NCI-H2171 (cell line): ENCODE measurements at regions not wholly inside any gene's neighbourhood (a gene's known extent, or its start where the extent isn't known, plus 50 kb on each side); places are given as distances from the start of the nearest gene placed in this dataset.
"Not testable (repeated sequence)": the region's sequence is repeated elsewhere in the genome, so short reads cannot be mapped to it uniquely, and the experiment has no call there.

Experiments used
- DNase-seq: peaks from one replicate; lab custom pipeline; 2025; lab: John Stamatoyannopoulos, UW

DNA sequence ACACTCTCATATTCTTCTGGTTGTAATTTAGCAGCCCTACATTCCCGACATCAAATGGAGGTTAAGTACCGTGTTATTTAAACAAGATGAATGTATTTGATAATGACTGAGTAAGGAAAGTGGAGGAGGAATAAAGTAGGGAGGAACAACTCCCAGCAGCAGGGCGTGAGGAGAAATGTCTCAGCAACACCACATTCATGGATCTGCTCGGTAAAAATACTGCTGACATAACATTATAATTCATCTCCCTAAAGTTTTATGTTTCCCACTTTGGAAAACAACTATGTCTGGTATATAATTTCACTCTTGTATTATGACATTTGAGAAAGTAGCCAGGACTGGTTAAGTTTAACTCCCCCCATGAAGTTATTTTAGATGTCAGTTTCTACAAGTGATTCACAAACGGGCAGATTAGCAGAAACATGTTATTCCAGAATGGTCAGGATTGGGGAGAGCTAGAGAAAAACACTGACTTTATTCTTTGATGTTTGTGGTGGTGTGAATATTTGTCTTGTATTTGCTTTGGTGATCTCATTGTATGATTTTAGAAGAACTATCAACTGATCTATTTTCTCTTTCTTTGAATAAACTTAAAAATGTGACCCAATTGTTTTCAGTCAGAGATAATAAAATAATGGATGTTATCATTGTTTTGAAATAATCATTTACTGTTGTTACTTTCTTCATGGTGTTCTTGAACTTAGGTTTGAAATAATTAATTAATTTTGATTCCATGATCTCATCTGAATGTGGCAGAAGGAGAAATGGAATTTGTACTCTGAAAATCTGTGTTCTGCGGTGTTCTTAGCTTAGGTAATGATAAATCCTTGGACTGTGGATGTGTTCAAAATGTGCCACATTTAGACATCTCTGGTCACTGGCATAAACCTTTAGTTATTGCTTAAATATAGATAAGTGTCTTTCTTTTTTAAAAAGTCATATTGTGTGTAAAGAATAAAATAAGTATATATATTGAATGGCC lies 303.6 kb upstream of the ZNF608 start:
- no peak for DNase-seq

GRCh38 chr5:125050926-125051325 lies 304.5 kb upstream of the ZNF608 start:
- DNase-seq = no peak

GRCh38 chr5:125052584-125052983 lies 306.1 kb upstream of the ZNF608 start:
- no peak for DNase-seq

DNA sequence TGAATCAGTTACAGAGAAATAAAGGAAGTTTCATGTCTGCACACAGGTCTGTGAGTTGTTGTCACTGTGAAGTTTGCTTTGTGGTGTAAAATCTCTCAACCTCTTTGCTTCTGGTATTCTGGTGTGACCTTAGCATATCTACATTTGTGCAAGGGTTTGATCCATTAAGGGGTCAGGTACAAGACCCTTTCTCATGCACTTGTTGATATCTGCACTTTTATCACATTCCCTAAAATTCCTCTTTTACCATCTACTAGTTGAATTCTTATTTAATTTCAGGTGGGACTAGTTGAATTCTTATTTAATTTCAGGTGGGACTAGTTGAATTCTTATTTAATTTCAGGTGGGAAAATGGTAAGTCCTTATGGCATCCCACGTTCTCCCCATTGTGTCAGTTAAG lies 306.7 kb upstream of the ZNF608 start:
- DNase-seq = no peak

DNA sequence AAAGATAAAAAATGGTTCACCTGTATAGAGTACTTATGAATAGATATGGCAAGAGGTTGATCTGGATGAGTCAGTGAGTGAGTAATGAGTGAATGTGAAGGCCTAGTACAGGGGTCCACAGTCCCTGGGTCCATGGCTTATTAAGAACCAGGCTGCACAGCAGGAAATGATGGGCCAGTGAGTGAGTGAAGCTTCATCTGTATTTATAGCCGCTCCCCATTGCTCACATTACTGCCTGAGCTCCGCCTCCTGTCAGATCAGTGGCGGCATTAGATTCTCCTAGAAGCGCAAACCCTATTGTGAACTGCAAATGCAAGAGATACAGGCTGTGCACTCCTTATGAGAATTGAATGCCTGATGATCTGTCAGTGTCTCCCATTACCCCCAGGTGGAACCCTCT lies 307.7 kb upstream of the ZNF608 start:
- DNase-seq = no peak

DNA sequence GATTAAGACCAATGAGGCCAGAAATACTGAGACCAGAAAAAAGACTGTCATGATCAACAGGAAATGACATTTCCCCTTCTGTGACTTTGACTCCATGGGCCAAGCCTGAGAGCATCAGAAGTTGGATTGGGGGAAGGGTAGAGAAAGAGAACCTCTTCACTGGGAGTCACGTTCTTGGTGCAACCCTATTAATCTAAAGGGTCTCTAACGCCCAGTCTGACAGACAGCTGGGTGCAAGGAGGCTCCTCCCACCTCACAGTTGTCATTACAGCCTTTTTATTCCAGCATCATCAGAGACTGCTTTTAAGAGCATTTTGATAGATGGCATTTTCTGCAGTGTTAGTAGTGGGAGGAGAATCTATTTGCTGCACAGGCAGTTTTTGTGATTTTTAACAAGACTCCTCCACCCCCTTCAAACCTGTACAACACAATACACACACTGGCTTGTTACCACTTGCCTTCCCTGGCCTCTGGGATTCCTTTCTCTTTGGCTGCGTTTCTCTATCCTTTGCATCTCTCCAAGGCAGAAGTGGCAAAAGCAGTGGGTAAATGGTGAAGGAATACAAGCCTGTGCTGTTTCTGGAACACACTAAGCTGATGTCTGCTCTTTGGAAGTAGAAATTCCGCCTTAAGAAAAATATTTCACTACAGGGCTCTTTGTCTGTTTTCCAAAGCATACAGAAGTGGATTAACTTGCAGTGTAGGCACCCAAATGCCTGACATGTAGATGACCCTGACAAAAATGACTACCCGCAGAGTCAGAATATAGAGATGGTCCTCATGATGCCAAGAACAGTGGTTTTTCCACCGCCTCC lies 310.4 kb upstream of the ZNF608 start:
- no peak for DNase-seq

GRCh38 chr5:125057912-125058826 lies 311.7 kb upstream of the ZNF608 start:
- DNase-seq = peak; percentile 20

DNA sequence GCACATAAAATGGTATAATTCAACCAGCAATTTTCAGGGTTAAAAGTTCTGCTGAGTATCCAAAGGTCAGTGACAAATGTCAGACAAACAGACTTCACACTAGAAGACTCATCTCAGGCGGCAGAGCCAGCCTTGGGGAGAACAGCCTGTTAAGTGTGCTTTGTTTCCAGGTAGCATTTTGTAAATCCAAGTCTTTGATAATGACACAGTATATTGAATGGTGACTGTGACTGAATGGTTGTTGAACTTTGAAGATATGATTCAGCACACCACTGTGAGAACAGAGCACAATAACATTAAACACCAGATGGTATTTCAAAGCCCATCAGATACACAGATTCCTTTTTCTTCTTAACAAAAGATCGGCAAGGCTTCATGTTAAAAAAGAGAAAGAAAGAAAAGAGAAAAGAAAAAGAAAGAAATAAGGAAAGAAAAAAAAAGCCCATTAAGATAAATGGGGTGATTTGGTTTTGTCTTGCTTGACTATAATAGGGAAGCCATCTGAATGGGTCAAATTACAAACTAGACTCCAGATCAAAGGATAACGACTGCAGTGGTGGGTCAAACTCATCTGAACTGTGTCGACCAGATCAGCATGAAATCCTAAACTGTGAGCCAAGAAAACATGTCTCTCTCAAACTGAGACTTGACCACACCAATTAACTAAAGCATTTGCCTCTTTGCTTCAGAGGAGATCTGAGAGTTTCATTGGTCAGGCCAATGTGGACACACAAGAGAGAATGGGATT lies 313.0 kb upstream of the ZNF608 start:
- DNase-seq = no peak

DNA sequence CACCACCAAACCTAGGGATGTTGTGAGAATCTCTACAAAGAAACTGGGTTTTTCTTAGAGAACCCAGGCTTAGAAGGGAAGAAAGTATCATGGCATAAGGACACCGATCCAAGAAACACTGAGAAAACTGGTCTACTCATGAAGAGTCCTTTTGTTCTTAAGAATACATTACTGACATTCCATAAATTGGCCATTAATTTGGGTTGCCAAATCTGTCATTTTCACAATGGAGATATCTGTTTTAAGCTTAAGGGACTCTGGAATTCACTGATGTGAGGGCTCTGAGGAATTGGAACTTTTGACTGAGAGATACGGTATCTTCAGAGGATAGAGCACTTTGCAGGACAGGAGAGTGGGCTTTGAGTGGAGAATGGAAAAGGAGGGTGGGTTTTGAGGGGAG lies 315.3 kb upstream of the ZNF608 start:
- no peak for DNase-seq

DNA sequence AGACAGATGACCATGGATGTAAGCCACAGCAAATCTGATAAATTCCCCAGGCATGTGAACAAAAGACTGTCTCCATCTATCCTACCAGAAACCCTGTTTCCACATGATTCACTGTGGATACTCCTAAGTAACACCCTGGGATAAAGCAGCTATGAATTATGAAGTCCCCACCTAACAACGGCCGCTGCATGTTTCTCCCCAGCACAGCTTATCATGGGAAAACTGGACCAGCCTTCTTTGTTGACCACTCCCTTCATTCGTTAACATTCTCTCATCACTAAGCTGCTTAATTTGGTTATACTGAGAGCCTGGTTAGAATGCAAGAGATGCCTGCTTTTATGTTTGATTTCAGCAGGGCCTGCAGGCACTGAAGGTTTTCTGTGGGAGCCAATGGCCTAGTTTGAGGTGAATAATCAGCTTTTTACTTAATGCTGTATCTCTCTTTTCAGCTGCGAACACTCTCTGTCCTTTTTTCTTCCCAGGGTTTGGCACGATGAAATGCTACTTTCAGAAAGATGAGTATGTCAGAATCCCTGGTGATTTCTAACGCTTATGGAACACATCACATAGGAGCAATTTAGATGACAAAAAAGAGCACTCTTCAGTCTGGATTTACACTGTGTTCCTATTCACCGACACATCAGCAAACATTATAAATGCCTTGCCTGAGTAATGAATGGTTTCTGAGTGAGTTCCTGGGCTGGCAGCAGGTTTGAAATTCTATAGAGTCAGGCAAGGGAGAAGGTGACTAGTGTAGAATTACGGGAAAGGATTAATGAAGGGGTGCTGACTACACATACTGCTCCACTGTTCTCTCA lies 318.4 kb upstream of the ZNF608 start:
- no peak for DNase-seq

DNA sequence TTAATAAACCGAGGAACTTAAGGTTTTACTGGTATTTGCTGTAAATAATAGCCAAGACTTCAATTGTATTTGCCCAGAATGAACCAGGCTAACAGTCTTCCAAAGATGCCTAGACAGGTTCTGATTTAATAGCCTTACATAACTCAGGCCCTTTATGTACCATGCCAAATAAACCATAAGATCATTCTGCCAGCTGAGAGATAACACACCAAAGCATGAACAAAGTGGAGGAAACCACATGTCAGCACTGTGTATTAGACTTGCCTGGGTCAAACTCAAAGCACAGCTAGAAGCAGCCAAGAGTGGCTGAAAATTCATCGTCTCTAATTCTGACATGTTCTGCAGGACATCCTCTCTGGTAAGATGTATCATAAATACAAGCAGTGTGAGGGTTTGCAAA lies 319.3 kb upstream of the ZNF608 start:
- DNase-seq = no peak

- no peak for DNase-seq
Observed at GRCh38 chr5:125070961-125071360, 324.5 kb upstream of the ZNF608 start.

DNA sequence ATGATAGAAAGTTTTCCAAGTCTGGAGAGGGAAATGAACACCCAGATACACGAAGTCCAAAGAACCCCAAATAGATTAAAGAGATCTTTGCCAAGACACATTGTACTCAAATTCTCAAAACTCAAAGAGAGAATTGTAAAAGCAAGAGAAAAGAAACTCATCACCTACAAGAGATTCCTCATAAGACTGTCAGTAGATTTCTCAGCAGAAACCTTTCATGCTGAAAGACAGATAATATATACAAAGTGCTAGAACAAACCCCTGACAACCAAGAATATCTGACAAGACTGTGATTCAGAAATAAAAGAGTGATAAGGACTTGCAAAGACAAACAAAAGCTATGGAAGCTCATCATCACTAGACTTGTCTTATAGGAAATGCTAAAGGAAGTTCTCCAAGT lies 326.7 kb upstream of the ZNF608 start:
- no peak for DNase-seq

DNA sequence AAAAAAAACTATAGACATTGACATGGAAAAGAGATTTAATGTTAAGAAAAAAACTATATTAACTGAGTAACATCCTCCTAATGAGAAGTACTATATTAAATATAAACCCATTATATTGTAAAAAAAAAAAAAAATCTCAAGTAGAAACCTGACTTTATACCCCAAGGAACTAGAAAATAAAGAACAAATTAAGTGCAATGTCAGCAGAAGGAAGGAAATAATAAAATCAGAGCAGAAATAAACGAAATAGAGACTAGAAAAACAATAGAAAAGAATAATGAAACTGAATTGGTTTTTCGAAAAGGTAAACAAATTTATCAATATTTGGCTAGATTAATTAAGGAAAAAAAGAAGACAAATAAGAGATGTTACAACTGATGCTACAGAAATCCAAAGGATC lies 329.1 kb upstream of the ZNF608 start:
- no peak for DNase-seq

DNA sequence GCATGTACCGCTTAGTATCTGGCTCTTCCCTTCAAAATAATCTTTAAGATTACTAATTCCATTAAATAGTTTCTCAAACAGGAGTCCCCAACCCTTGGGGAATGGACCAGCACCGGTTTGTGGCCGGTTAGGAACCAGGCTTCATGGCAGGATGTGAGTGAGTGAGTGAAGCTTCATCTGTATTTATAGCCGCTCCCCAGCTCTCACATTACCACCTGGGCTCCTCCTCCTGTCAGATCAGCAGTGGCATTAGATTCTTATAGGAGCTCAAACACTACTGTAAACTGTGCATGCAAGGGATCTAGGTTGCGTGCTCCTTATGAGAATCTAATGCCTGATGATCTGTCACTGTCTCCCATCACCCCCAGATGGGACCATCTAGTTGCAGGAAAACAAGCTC lies 332.6 kb upstream of the ZNF608 start:
- DNase-seq = not testable (repeated sequence)

- DNase-seq = no peak
Observed at GRCh38 chr5:125081101-125081500, 334.7 kb upstream of the ZNF608 start.

DNA sequence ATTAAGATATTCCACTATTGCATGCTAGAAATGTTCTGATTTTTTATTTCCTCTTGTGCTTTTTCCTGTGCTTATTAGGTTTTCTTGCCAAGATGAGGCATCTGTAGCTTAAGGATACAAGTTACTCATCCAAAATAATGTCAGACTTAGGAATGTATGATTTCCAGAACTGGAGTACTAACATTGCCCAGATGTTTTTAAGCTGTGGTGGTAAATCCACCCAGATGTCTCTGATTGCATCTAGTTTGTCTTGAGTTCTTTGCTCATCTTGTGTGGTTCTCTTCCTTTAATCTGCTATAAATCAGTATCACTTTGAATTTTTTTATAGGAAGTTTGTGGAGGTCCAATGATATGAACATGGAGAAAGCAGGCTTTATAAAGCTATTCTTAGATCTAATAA lies 337.5 kb upstream of the ZNF608 start:
- DNase-seq = no peak

DNA sequence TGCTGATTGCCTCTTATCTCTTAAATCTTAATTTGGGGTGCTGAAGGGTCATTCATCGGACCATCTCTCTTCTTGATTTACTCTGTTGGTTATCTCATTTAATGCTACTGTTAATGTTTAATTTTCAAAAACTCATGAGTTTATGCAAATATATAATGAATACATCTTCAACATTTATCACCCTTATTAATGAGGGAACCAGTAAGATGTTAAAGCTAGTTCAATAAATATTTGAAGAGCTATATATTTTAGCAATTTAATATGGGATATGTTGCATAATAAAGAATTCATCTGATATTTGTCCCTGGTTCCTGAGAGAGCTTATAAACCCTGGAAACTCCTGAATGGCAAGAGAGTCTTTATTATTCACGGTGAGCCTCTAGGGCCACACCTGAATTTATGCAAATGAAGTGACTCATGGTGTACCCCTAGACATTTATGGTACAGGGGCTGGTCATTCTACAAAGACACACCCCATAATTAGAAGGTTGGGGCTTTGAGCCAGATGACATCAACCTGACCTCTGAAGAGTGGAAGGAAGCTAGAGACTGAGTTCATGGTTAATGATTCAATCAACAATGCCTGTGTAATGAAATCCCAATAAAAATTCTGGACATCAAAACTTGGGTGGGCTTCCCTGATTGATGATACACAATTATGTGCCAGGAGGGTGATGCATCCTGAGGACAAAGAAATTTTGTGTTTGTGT lies 339.5 kb upstream of the ZNF608 start:
- DNase-seq = no peak

DNA sequence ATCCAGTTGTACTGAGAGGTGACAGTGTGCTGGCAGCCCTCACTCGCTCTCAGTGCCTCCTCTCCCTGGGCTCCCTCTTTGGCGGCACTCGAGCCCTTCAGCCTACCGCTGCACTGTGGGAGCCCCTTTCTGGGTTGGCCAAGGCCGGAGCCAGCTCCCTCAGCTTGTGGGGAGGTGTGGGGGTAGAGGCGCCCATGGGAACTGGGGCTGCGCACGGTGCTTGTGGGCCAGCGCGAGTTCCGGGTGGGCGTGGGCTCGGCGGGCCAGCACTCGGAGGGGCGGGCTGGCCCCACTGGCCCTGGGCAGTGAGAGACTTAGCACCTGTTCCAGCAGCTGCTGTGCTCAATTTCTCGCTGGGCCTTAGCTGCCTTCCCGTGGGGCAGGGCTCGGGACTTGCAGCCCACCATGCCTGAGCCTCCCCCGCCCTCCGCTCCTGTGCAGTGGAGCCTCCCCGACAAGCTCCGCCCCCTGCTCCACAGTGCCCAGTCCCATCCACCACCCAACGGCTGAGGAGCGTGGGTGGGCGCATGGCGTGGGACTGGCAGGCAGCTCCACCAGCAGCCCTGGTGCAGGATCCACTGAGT lies 342.2 kb upstream of the ZNF608 start:
- DNase-seq = no peak
